ENCODE measurements at regions not wholly inside any gene's neighbourhood (a gene's known extent, or its start where the extent isn't known, plus 50 kb on each side); places are given as distances from the start of the nearest gene placed in this dataset.
"Not testable (repeated sequence)": the region's sequence is repeated elsewhere in the genome, so short reads cannot be mapped to it uniquely, and the experiment has no call there.

- peaks cover 3% of the 10 kb centered on the region for H3K9me3 Mint-ChIP-seq (ENCODE audit: insufficient read depth)
These were observed 1742.1 kb downstream of the BRINP3 start for GRCh38 chr1:188735567-188735966.

GRCh38 chr1:188749275-188749674 lies 1728.4 kb downstream of the BRINP3 start:
- POLR2A ChIA-PET; H3K36me3 Mint-ChIP-seq (ENCODE audit: low read depth); CTCF ChIA-PET; H3K27ac Mint-ChIP-seq; H3K4me3 Mint-ChIP-seq; H3K4me1 Mint-ChIP-seq (ENCODE audit: low read depth); ATAC-seq; DNase-seq; H3K27me3 Mint-ChIP-seq (ENCODE audit: low read depth): not testable (repeated sequence)
- peaks cover 11% of the 10 kb centered on the region for H3K9me3 Mint-ChIP-seq (ENCODE audit: insufficient read depth)

More at GRCh38 chr1:188735567-188735966, 1742.1 kb downstream of the BRINP3 start:
- ChIA-PET CTCF (no interaction called here), POLR2A (no interaction called here)
- Mint-ChIP-seq H3K27me3 (ENCODE audit: low read depth) (no peaks in the 10 kb centered on the region), H3K4me1 (ENCODE audit: low read depth) (no peaks in the 10 kb centered on the region), H3K36me3 (ENCODE audit: low read depth) (no peaks in the 10 kb centered on the region), H3K27ac (no peak overlapping the region), H3K4me3 (no peak overlapping the region)
- DNase-seq (no peak), ATAC-seq (no peak)

- H3K36me3 Mint-ChIP-seq (ENCODE audit: low read depth); H3K4me3 Mint-ChIP-seq; H3K4me1 Mint-ChIP-seq (ENCODE audit: low read depth); POLR2A ChIA-PET; DNase-seq; H3K27me3 Mint-ChIP-seq (ENCODE audit: low read depth); ATAC-seq; CTCF ChIA-PET; H3K9me3 Mint-ChIP-seq (ENCODE audit: insufficient read depth); H3K27ac Mint-ChIP-seq: not testable (repeated sequence)
These were observed 1725.6 kb downstream of the BRINP3 start for GRCh38 chr1:188752027-188752426.

GRCh38 chr1:188757747-188758146 lies 1719.9 kb downstream of the BRINP3 start:
- H3K4me1 Mint-ChIP-seq (ENCODE audit: low read depth); H3K4me3 Mint-ChIP-seq; POLR2A ChIA-PET; ATAC-seq; H3K27ac Mint-ChIP-seq; DNase-seq; H3K27me3 Mint-ChIP-seq (ENCODE audit: low read depth); H3K36me3 Mint-ChIP-seq (ENCODE audit: low read depth); CTCF ChIA-PET; H3K9me3 Mint-ChIP-seq (ENCODE audit: insufficient read depth): not testable (repeated sequence)

- POLR2A ChIA-PET, result no interaction called here
- peaks cover 3% of the 10 kb centered on the region for H3K9me3 Mint-ChIP-seq (ENCODE audit: insufficient read depth)
- no peak overlapping the region for H3K27ac Mint-ChIP-seq
- DNase-seq (no peak), ATAC-seq (no peak)
- H3K27me3 Mint-ChIP-seq (ENCODE audit: low read depth), result no peaks in the 10 kb centered on the region
- no peaks in the 10 kb centered on the region for H3K4me1 Mint-ChIP-seq (ENCODE audit: low read depth)
- no peak overlapping the region for H3K4me3 Mint-ChIP-seq
- no peaks in the 10 kb centered on the region for H3K36me3 Mint-ChIP-seq (ENCODE audit: low read depth)
- CTCF ChIA-PET, result no interaction called here
These were observed 1716.4 kb downstream of the BRINP3 start for GRCh38 chr1:188761226-188761625.

- POLR2A ChIA-PET, result no interaction called here
- Mint-ChIP-seq H3K36me3 (ENCODE audit: low read depth) (no peaks in the 10 kb centered on the region), H3K4me1 (ENCODE audit: low read depth) (no peaks in the 10 kb centered on the region), H3K9me3 (ENCODE audit: insufficient read depth) (peaks cover 7% of the 10 kb centered on the region), H3K4me3 (no peak overlapping the region), H3K27ac (no peak overlapping the region), H3K27me3 (ENCODE audit: low read depth) (no peaks in the 10 kb centered on the region)
- ATAC-seq (no peak), DNase-seq (no peak)
- CTCF ChIA-PET, result no interaction called here
These were observed 1715.4 kb downstream of the BRINP3 start for GRCh38 chr1:188762166-188762743.

- Mint-ChIP-seq H3K4me1 (ENCODE audit: low read depth) (no peaks in the 10 kb centered on the region), H3K9me3 (ENCODE audit: insufficient read depth) (peaks cover 10% of the 10 kb centered on the region), H3K36me3 (ENCODE audit: low read depth) (no peaks in the 10 kb centered on the region), H3K27me3 (ENCODE audit: low read depth) (no peaks in the 10 kb centered on the region), H3K27ac (no peak overlapping the region), H3K4me3 (no peak overlapping the region)
- CTCF ChIA-PET, result no interaction called here
- ATAC-seq (no peak), DNase-seq (no peak)
- POLR2A ChIA-PET, result no interaction called here
These were observed 1714.1 kb downstream of the BRINP3 start for GRCh38 chr1:188763541-188763940.

- DNase-seq, result no peak
- POLR2A ChIA-PET, result no interaction called here
These were observed 1708.5 kb downstream of the BRINP3 start for GRCh38 chr1:188769181-188769580.

GRCh38 chr1:188769936-188770335 lies 1707.7 kb downstream of the BRINP3 start:
- no peaks in the 10 kb centered on the region for H3K27me3 Mint-ChIP-seq (ENCODE audit: low read depth)
- ChIA-PET POLR2A (no interaction called here), CTCF (no interaction called here)
- peaks cover 13% of the 10 kb centered on the region for H3K9me3 Mint-ChIP-seq (ENCODE audit: insufficient read depth)
- ATAC-seq (no peak), DNase-seq (no peak)
- no peaks in the 10 kb centered on the region for H3K4me1 Mint-ChIP-seq (ENCODE audit: low read depth)
- H3K36me3 Mint-ChIP-seq (ENCODE audit: low read depth), result no peaks in the 10 kb centered on the region
- no peak overlapping the region for H3K27ac Mint-ChIP-seq
- no peak overlapping the region for H3K4me3 Mint-ChIP-seq

More at GRCh38 chr1:188769181-188769580, 1708.5 kb downstream of the BRINP3 start:
- peaks cover 13% of the 10 kb centered on the region for H3K9me3 Mint-ChIP-seq (ENCODE audit: insufficient read depth)
- no peaks in the 10 kb centered on the region for H3K4me1 Mint-ChIP-seq (ENCODE audit: low read depth)
- H3K27me3 Mint-ChIP-seq (ENCODE audit: low read depth), result no peaks in the 10 kb centered on the region
- no peaks in the 10 kb centered on the region for H3K36me3 Mint-ChIP-seq (ENCODE audit: low read depth)
- no peak overlapping the region for H3K4me3 Mint-ChIP-seq
- CTCF ChIA-PET, result no interaction called here
- ATAC-seq, result no peak
- H3K27ac Mint-ChIP-seq, result no peak overlapping the region

- CTCF ChIA-PET, result no interaction called here
- no peak for ATAC-seq
- Mint-ChIP-seq H3K4me1 (ENCODE audit: low read depth) (no peaks in the 10 kb centered on the region), H3K9me3 (ENCODE audit: insufficient read depth) (no peaks in the 10 kb centered on the region), H3K36me3 (ENCODE audit: low read depth) (no peaks in the 10 kb centered on the region), H3K4me3 (no peak overlapping the region), H3K27ac (no peak overlapping the region), H3K27me3 (ENCODE audit: low read depth) (no peaks in the 10 kb centered on the region)
- no peak for DNase-seq
- POLR2A ChIA-PET, result no interaction called here
These were observed 1699.1 kb downstream of the BRINP3 start for GRCh38 chr1:188778578-188778977.

- no peaks in the 10 kb centered on the region for H3K9me3 Mint-ChIP-seq (ENCODE audit: insufficient read depth)
- no peaks in the 10 kb centered on the region for H3K27me3 Mint-ChIP-seq (ENCODE audit: low read depth)
- ChIA-PET CTCF (interaction anchor here (0.9 kb wide), 1 partner anchor 10 kb away, joined by 3 read pairs; no protein-coding TSS in a partner anchor), POLR2A (no interaction called here)
- no peak overlapping the region for H3K27ac Mint-ChIP-seq
- no peak overlapping the region for H3K4me3 Mint-ChIP-seq
- DNase-seq, result no peak
- no peak for ATAC-seq
- no peaks in the 10 kb centered on the region for H3K4me1 Mint-ChIP-seq (ENCODE audit: low read depth)
- no peaks in the 10 kb centered on the region for H3K36me3 Mint-ChIP-seq (ENCODE audit: low read depth)
These were observed 1695.3 kb downstream of the BRINP3 start for GRCh38 chr1:188782220-188782841.

GRCh38 chr1:188794969-188795368 lies 1682.7 kb downstream of the BRINP3 start:
- Mint-ChIP-seq H3K27me3 (ENCODE audit: low read depth) (no peaks in the 10 kb centered on the region), H3K4me3 (no peak overlapping the region), H3K36me3 (ENCODE audit: low read depth) (no peaks in the 10 kb centered on the region), H3K9me3 (ENCODE audit: insufficient read depth) (peaks cover 7% of the 10 kb centered on the region), H3K27ac (no peak overlapping the region), H3K4me1 (ENCODE audit: low read depth) (no peaks in the 10 kb centered on the region)
- no peak for DNase-seq
- CTCF ChIA-PET, result no interaction called here
- POLR2A ChIA-PET, result no interaction called here
- no peak for ATAC-seq

- H3K27ac Mint-ChIP-seq; DNase-seq; H3K4me3 Mint-ChIP-seq; ATAC-seq; CTCF ChIA-PET; H3K4me1 Mint-ChIP-seq (ENCODE audit: low read depth); H3K27me3 Mint-ChIP-seq (ENCODE audit: low read depth); H3K36me3 Mint-ChIP-seq (ENCODE audit: low read depth): not testable (repeated sequence)
- POLR2A ChIA-PET, result interaction anchor here (0.6 kb wide), 1 partner anchor 1256 kb away, joined by 3 read pairs; no protein-coding TSS in a partner anchor
- H3K9me3 Mint-ChIP-seq (ENCODE audit: insufficient read depth), result peaks cover 22% of the 10 kb centered on the region
These were observed 1665.5 kb downstream of the BRINP3 start for GRCh38 chr1:188812153-188812552.
